ENCODE measurements at regions not wholly inside any gene's neighbourhood (a gene's known extent, or its start where the extent isn't known, plus 50 kb on each side); places are given as distances from the start of the nearest gene placed in this dataset.
"Not testable (repeated sequence)": the region's sequence is repeated elsewhere in the genome, so short reads cannot be mapped to it uniquely, and the experiment has no call there.

GRCh38 chr20:11509776-11510175 lies 407.9 kb upstream of the BTBD3 start:
- Histone ChIP-seq H3K4me1 (ENCODE audit: control insufficient read depth in 1 of 2, insufficient read depth in 2 of 2, low read depth in 1 of 2, low read length in 1 of 2) (no peaks in the 10 kb centered on the region), H3K27ac (ENCODE audit: low read depth in 2 of 2, low read length in 1 of 2) (no peak overlapping the region), H4K20me1 (ENCODE audit: insufficient read depth) (no peaks in the 10 kb centered on the region), H3K27me3 (ENCODE audit: insufficient read depth) (no peaks in the 10 kb centered on the region), H3K9me2 (no peaks in the 10 kb centered on the region), H3K36me3 (replicated peaks in 1 of 2; ENCODE audit: control insufficient read depth in 1 of 2, insufficient read depth in 2 of 2, low read length in 1 of 2) (no peaks in the 10 kb centered on the region), H3K79me2 (ENCODE audit: insufficient read depth) (no peaks in the 10 kb centered on the region), H2AFZ (ENCODE audit: low read depth) (no peak overlapping the region), H3K4me2 (no peak overlapping the region), H3K9ac (no peak overlapping the region), H3F3A (replicated peaks; ENCODE audit: insufficient read depth) (no peaks in the 10 kb centered on the region), H3K9me3 (no peaks in the 10 kb centered on the region), H3K4me3 (ENCODE audit: low read depth in 2 of 2, low read length in 1 of 2) (no peak overlapping the region)
- POLR2A ChIA-PET = interaction anchor here (0.6 kb wide), 1 partner anchor 9 kb away, joined by 3 read pairs; no protein-coding TSS in a partner anchor
- CTCF ChIA-PET = no interaction called here
- DNase-seq = no peak
- TF ChIP-seq SIN3A (IDR thresholded peaks at IDR 0.05; ENCODE audit: borderline replicate concordance, low read depth, low read length) = no peak
- TF ChIP-seq JUND (IDR thresholded peaks at IDR 0.05) = no peak
- TF ChIP-seq GATA2 (CRISPR knock-in tag; IDR thresholded peaks at IDR 0.05) = no peak
- TF ChIP-seq SMC3 (IDR thresholded peaks at IDR 0.05; ENCODE audit: low read depth, low read length) = no peak
- no peak for TF ChIP-seq REST (IDR thresholded peaks at IDR 0.05; ENCODE audit: low read depth, low read length)
- TF ChIP-seq RFX5 (IDR thresholded peaks at IDR 0.05; ENCODE audit: low read length) = no peak
- TF ChIP-seq IRF3 (IDR thresholded peaks at IDR 0.05; ENCODE audit: low read depth, low read length) = no peak
- TF ChIP-seq GABPA (IDR thresholded peaks at IDR 0.05; ENCODE audit: low read depth) = no peak
- TF ChIP-seq, protein P1, sequence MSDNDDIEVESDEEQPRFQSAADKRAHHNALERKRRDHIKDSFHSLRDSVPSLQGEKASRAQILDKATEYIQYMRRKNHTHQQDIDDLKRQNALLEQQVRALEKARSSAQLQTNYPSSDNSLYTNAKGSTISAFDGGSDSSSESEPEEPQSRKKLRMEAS (IDR thresholded peaks at IDR 0.05; ENCODE audit: low read depth) = no peak
- TF ChIP-seq YY1 (IDR thresholded peaks at IDR 0.05; ENCODE audit: low read depth) = no peak

DNA sequence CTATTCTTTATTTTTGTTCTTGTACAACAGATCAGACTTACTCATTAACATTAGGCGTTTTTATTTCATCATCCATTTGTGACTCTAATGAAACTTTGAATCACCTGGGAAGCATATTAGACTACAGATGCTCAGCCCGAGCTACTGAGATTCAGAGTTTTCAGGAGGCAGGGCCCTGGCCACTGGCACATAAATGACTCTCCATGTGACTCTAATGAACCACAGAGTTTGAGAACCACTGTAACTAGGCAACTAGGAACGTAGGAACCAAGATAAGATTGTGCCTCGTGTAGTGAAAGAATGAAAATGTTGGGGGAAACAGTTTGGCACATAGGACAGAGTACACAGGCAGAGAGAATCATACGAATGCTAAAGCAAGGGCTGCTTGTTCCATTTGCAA lies 405.9 kb upstream of the BTBD3 start:
- no peaks in the 10 kb centered on the region for H4K20me1 ChIP-seq (ENCODE audit: insufficient read depth)
- H3K4me3 ChIP-seq (ENCODE audit: low read depth in 2 of 2, low read length in 1 of 2) = no peak overlapping the region
- H3K36me3 ChIP-seq (replicated peaks in 1 of 2; ENCODE audit: control insufficient read depth in 1 of 2, insufficient read depth in 2 of 2, low read length in 1 of 2) = no peaks in the 10 kb centered on the region
- no peak overlapping the region for H3K9ac ChIP-seq
- no peak overlapping the region for H3K4me2 ChIP-seq
- no peaks in the 10 kb centered on the region for H3F3A ChIP-seq (replicated peaks; ENCODE audit: insufficient read depth)
- H3K9me2 ChIP-seq = no peaks in the 10 kb centered on the region
- H2AFZ ChIP-seq (ENCODE audit: low read depth) = no peak overlapping the region
- H3K27me3 ChIP-seq (ENCODE audit: insufficient read depth) = no peaks in the 10 kb centered on the region
- ChIA-PET CTCF (no interaction called here), POLR2A (no interaction called here)
- TF ChIP-seq FOXM1 (IDR thresholded peaks at IDR 0.05; ENCODE audit: low read depth) = no peak
- H3K79me2 ChIP-seq (ENCODE audit: insufficient read depth) = no peaks in the 10 kb centered on the region
- DNase-seq = no peak
- H3K9me3 ChIP-seq = no peaks in the 10 kb centered on the region
- no peaks in the 10 kb centered on the region for H3K4me1 ChIP-seq (ENCODE audit: control insufficient read depth in 1 of 2, insufficient read depth in 2 of 2, low read depth in 1 of 2, low read length in 1 of 2)
- no peak overlapping the region for H3K27ac ChIP-seq (ENCODE audit: low read depth in 2 of 2, low read length in 1 of 2)
- WGBS (ENCODE audit: low lambda C conversion rate) = 17% methylated on average over 5 of the region's 5 CpGs

DNA sequence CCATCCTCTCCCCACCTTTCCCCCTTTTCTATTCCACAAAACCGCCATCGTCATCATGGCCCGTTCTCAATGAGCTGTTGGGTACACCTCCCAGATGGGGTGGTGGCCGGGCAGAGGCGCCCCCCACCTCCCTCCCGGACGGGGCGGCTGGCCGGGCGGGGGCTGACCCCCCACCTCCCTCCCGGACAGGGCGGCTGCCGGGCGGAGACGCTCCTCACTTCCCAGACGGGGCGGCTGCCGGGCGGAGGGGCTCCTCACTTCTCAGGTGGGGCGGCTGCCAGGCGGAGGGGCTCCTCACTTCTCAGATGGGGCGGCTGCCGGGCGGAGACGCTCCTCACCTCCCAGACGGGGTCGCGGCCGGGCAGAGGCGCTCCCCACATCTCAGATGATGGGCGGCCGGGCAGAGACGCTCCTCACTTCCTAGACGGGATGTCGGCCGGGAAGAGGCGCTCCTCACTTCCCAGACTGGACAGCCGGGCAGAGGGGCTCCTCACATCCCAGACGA lies 404.4 kb upstream of the BTBD3 start:
- H3K36me3 ChIP-seq (replicated peaks in 1 of 2; ENCODE audit: control insufficient read depth in 1 of 2, insufficient read depth in 2 of 2, low read length in 1 of 2); H3K9me2 ChIP-seq; H3K4me3 ChIP-seq (ENCODE audit: low read depth in 2 of 2, low read length in 1 of 2); H3K4me2 ChIP-seq; H4K20me1 ChIP-seq (ENCODE audit: insufficient read depth); DNase-seq; H2AFZ ChIP-seq (ENCODE audit: low read depth); H3F3A ChIP-seq (replicated peaks; ENCODE audit: insufficient read depth); H3K9ac ChIP-seq; H3K9me3 ChIP-seq; H3K27me3 ChIP-seq (ENCODE audit: insufficient read depth); H3K4me1 ChIP-seq (ENCODE audit: control insufficient read depth in 1 of 2, insufficient read depth in 2 of 2, low read depth in 1 of 2, low read length in 1 of 2); POLR2A ChIA-PET; H3K27ac ChIP-seq (ENCODE audit: low read depth in 2 of 2, low read length in 1 of 2); H3K79me2 ChIP-seq (ENCODE audit: insufficient read depth); CTCF ChIA-PET: not testable (repeated sequence)
- 82% methylated on average over 4 of the region's 39 CpGs for WGBS (ENCODE audit: low lambda C conversion rate)
